Nephron progenitor cell (in vitro differentiated cells): ENCODE measurements at regions not wholly inside any gene's neighbourhood (a gene's known extent, or its start where the extent isn't known, plus 50 kb on each side); places are given as distances from the start of the nearest gene placed in this dataset.

ENCODE experiments used
- DNase-seq: peaks from one replicate; pipeline ENCODE4 v3.0.0; 2021
- H3K27ac Mint-ChIP-seq: 2 replicates; pipeline ENCODE4 v1.8.0; 2021; ENCODE audit warnings: mild to moderate bottlenecking, moderate library complexity, mixed read lengths
- H3K27me3 Mint-ChIP-seq: 2 replicates; pipeline ENCODE4 v1.8.0; 2021; ENCODE audit warnings: mild to moderate bottlenecking, low read depth, mixed read lengths; ENCODE audit not compliant: poor library complexity
- H3K36me3 Mint-ChIP-seq: 2 replicates; pipeline ENCODE4 v1.8.0; 2021; ENCODE audit warnings: low read depth, mixed read lengths
- H3K4me1 Mint-ChIP-seq: 2 replicates; pipeline ENCODE4 v1.8.0; 2021; ENCODE audit warnings: mixed read lengths
- H3K4me3 Mint-ChIP-seq: 2 replicates; pipeline ENCODE4 v1.8.0; 2021; ENCODE audit warnings: mild to moderate bottlenecking, moderate library complexity, mixed read lengths
- H3K9me3 Mint-ChIP-seq: 2 replicates; pipeline ENCODE4 v1.8.0; 2021; ENCODE audit warnings: mild to moderate bottlenecking, moderate library complexity, mixed read lengths
- TF ChIP-seq, protein P1 (sequence below): fragments of 200-600 bp; sonication (generic); IDR thresholded peaks from 2 replicates; pipeline ENCODE4 v1.5.0; 2021; ENCODE audit warnings: antibody characterized with exemption

- no peak overlapping the region for H3K27ac Mint-ChIP-seq
- no peak for DNase-seq
- H3K4me3 Mint-ChIP-seq = no peak overlapping the region
Measured at GRCh38 chr5:67297802-67298532, 101.4 kb upstream of the CD180 start.

GRCh38 chr5:67297376-67297775 is 100.8 kb upstream of the CD180 start:
- no peak for DNase-seq
- no peaks in the 10 kb centered on the region for H3K36me3 Mint-ChIP-seq
- TF ChIP-seq, protein P1, sequence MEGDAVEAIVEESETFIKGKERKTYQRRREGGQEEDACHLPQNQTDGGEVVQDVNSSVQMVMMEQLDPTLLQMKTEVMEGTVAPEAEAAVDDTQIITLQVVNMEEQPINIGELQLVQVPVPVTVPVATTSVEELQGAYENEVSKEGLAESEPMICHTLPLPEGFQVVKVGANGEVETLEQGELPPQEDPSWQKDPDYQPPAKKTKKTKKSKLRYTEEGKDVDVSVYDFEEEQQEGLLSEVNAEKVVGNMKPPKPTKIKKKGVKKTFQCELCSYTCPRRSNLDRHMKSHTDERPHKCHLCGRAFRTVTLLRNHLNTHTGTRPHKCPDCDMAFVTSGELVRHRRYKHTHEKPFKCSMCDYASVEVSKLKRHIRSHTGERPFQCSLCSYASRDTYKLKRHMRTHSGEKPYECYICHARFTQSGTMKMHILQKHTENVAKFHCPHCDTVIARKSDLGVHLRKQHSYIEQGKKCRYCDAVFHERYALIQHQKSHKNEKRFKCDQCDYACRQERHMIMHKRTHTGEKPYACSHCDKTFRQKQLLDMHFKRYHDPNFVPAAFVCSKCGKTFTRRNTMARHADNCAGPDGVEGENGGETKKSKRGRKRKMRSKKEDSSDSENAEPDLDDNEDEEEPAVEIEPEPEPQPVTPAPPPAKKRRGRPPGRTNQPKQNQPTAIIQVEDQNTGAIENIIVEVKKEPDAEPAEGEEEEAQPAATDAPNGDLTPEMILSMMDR = no peak
- H3K4me3 Mint-ChIP-seq = no peak overlapping the region
- peaks cover 40% of the 10 kb centered on the region for H3K4me1 Mint-ChIP-seq
- peaks cover 4% of the 10 kb centered on the region for H3K9me3 Mint-ChIP-seq
- H3K27me3 Mint-ChIP-seq = no peaks in the 10 kb centered on the region
- H3K27ac Mint-ChIP-seq = no peak overlapping the region

More at GRCh38 chr5:67297802-67298532, 101.4 kb upstream of the CD180 start:
- TF ChIP-seq, protein P1 = no peak
- peaks cover 4% of the 10 kb centered on the region for H3K9me3 Mint-ChIP-seq
- no peaks in the 10 kb centered on the region for H3K27me3 Mint-ChIP-seq
- no peaks in the 10 kb centered on the region for H3K36me3 Mint-ChIP-seq
- H3K4me1 Mint-ChIP-seq = peaks cover 34% of the 10 kb centered on the region

- H3K36me3 Mint-ChIP-seq = no peaks in the 10 kb centered on the region
Measured at GRCh38 chr5:67294266-67294938, 97.8 kb upstream of the CD180 start.

DNA sequence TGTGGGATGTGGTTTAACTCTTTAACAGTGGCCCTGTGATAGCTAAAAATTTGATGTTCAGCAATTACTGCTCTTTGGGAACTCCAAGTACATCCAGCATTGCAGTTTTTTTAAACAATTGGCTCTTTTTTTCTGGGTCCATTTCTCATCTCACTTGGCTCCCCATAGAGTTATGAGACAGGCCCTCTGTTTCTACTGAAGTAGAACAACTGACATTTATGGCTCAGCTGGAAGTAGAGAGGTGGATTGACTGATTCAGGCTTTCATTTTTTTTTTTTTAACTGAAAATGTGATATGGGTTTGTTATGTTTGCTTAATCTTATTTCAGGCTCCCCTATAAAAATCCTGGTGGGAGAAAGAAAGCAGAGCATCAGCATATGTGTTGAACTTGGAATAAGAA is 96.6 kb upstream of the CD180 start:
- TF ChIP-seq, protein P1 = no peak
- peaks cover 4% of the 10 kb centered on the region for H3K27me3 Mint-ChIP-seq
- peaks cover 35% of the 10 kb centered on the region for H3K4me1 Mint-ChIP-seq
- H3K4me3 Mint-ChIP-seq = no peak overlapping the region
- H3K27ac Mint-ChIP-seq = no peak overlapping the region
- DNase-seq = no peak
- peaks cover 4% of the 10 kb centered on the region for H3K9me3 Mint-ChIP-seq
- H3K36me3 Mint-ChIP-seq = no peaks in the 10 kb centered on the region

More at GRCh38 chr5:67294266-67294938, 97.8 kb upstream of the CD180 start:
- Mint-ChIP-seq H3K27ac (no peak overlapping the region), H3K27me3 (peaks cover 4% of the 10 kb centered on the region), H3K4me3 (no peak overlapping the region), H3K4me1 (peaks cover 30% of the 10 kb centered on the region), H3K9me3 (peaks cover 4% of the 10 kb centered on the region)
- TF ChIP-seq, protein P1 = no peak
- no peak for DNase-seq

DNA sequence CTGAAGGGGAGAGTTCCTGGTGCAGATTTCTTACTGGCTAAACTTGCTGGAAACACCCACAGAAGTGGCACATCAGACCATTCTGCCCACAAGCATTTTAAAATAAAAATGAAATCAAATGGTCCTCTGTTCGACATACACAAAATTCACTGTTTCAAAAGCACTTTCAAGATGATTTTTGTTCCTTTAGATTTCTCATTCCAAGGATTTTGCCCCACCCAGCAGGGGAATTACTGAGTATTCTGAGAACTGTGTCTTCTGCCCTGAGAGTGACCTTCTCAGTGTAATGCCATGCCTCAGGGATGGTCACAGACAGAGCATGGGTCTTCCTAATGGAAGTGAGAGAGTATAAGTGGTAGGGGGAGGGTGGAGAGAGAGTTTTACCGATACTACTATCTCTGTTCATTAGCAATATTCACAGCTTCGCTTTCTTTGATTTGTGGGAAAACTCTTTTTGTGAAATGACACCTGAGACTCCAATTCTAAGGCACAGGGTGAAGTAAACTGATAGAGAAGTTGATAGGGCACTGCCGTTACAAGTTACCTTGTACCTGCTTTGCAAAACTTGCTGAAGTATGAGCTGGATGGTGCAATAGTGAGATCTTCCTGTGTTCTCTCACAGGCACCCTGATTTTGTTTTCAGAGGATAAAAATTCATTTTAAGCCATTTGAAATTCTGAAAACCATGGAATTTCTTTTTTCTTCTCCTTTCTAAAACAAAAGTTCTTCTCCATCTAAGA is 95.8 kb upstream of the CD180 start:
- H3K4me3 Mint-ChIP-seq = no peak overlapping the region
- peaks cover 35% of the 10 kb centered on the region for H3K4me1 Mint-ChIP-seq
- no peak overlapping the region for H3K27ac Mint-ChIP-seq
- TF ChIP-seq, protein P1 = no peak
- H3K36me3 Mint-ChIP-seq = no peaks in the 10 kb centered on the region
- H3K9me3 Mint-ChIP-seq = no peaks in the 10 kb centered on the region
- peaks cover 4% of the 10 kb centered on the region for H3K27me3 Mint-ChIP-seq
- DNase-seq = no peak
